ENCODE measurements at regions not wholly inside any gene's neighbourhood (a gene's known extent, or its start where the extent isn't known, plus 50 kb on each side); places are given as distances from the start of the nearest gene placed in this dataset.

DNA sequence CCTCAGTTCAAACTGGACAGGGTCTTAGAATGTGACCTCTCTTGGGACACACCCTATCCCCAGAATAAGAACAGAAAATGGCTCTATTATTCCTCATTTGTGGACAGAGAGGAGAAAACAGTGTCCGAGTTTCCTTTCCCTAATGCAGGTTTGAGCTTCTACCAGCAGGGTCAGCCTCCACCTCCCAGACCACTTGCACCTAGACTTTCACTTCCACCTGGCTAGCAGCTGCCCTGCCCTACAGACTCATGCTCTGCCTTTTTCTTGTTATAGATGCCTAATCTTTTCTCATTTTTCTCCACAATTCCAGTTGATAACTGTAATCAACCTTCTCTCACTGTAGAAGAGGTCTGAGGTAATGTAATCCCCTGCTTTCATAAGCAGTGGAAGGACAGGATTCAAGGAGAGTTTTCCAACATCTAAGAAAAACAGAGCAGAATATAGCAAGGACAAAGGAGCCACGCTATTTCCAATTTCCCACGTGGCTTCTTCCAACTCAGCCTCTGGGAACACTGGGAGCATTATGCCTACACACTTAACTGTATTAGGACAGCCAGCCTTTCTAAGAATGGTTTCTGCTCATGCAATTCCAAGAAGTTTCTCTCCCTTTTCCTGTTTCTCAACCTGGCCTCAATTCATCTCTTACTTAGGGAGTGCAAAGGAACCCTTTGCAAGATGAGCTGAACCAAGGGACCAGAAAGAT is 239.8 kb downstream of the BCL11A start:
- Mint-ChIP-seq H3K36me3 (no peaks in the 10 kb centered on the region), H3K4me1 (peaks cover 0 to 3% (median under 1%) of the 10 kb centered on the region in 4 donors), H3K4me3 (no peak overlapping the region), H3K27ac (no peak overlapping the region), H3K9me3 (peaks cover 0 to 7% (median 0%) of the 10 kb centered on the region in 8 donors), H3K27me3 (peaks cover 0 to 4% of the 10 kb centered on the region in 2 donors)
- no peaks in the 10 kb centered on the region for H3K36me3 ChIP-seq (ENCODE audit: insufficient read depth, low read length)
- H3K4me1 ChIP-seq (ENCODE audit: insufficient read depth, low read length), result no peaks in the 10 kb centered on the region
- ChIA-PET CTCF (ENCODE audit: partially characterized antibody) (no interaction called here), POLR2A (ENCODE audit: partially characterized antibody) (no interaction called here)
- no peak for DNase-seq
- intact Hi-C loops (cut with micrococcal nuclease), result no loop called here
- no peaks in the 10 kb centered on the region for H3K27me3 ChIP-seq (ENCODE audit: insufficient read depth, low read length)
- no peaks in the 10 kb centered on the region for H3K9me3 ChIP-seq (ENCODE audit: control insufficient read depth in 1 of 2, low read length in 2 of 2)
- H3K27ac ChIP-seq (ENCODE audit: low read depth, low read length), result no peak overlapping the region
- no peak overlapping the region for H3K4me3 ChIP-seq (ENCODE audit: low read length in 2 of 2)

DNA sequence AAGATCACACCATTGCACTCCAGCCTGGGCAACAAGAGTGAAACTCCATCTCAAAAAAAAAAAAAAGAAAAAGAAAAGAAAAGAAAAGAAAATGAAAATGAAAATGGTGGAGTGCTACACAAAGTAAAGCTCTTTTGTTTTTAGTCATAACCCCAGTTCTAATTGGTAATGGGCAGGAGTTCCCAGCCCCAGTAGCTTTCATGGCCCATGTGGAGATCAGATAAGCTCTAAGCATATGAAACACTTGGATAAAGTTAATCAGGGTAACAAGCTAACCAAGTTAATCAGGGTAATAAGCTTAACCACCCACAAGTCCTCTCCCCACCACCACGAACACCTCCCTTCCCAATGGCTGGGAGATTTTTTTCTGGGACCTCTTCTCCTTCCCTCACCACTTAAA is 240.8 kb downstream of the BCL11A start:
- ChIA-PET CTCF (ENCODE audit: partially characterized antibody) (no interaction called here), POLR2A (ENCODE audit: partially characterized antibody) (no interaction called here)
- H3K27ac Mint-ChIP-seq, result no peak overlapping the region
- Histone ChIP-seq H3K36me3 (ENCODE audit: insufficient read depth, low read length) (no peaks in the 10 kb centered on the region), H3K4me1 (ENCODE audit: insufficient read depth, low read length) (no peaks in the 10 kb centered on the region), H3K27me3 (ENCODE audit: insufficient read depth, low read length) (no peaks in the 10 kb centered on the region), H3K9me3 (ENCODE audit: control insufficient read depth in 1 of 2, low read length in 2 of 2) (no peaks in the 10 kb centered on the region), H3K27ac (ENCODE audit: low read depth, low read length) (no peak overlapping the region), H3K4me3 (ENCODE audit: low read length in 2 of 2) (no peak overlapping the region)
- peaks cover 0 to 9% (median 0%) of the 10 kb centered on the region in 8 donors for H3K9me3 Mint-ChIP-seq
- H3K27me3 Mint-ChIP-seq, result peaks cover 0 to 3% of the 10 kb centered on the region in 2 donors
- no peaks in the 10 kb centered on the region for H3K36me3 Mint-ChIP-seq
- DNase-seq, result no peak
- H3K4me1 Mint-ChIP-seq, result peaks cover 0 to 3% (median under 1%) of the 10 kb centered on the region in 4 donors
- intact Hi-C loops (cut with micrococcal nuclease), result no loop called here
- no peak overlapping the region for H3K4me3 Mint-ChIP-seq

DNA sequence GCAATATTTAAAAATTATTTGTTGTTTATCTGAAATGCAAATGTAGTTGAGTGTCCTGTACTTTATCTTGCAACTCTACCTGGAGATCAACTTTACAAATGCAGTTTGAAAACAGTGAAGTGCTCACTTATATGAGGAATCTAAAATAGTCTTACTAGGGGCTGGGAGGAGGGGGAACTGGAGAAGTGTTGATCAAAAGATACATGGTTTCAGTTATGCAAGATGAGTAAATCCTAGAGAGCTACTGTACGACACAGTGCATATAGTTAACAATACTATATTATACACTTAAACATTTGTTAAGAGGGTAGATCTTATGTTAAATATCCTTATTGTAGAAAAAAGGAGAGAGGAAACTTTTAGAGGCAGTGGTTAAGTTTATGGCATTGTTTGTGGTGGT is 241.9 kb downstream of the BCL11A start:
- Mint-ChIP-seq H3K4me1 (peaks cover 0 to 3% (median under 1%) of the 10 kb centered on the region in 4 donors), H3K9me3 (peaks cover 0 to 6% (median 0%) of the 10 kb centered on the region in 8 donors), H3K27me3 (peaks cover 2 to 4% of the 10 kb centered on the region in 2 donors), H3K27ac (no peak overlapping the region), H3K36me3 (no peaks in the 10 kb centered on the region), H3K4me3 (no peak overlapping the region)
- POLR2A ChIA-PET (ENCODE audit: partially characterized antibody), result no interaction called here
- Histone ChIP-seq H3K4me3 (ENCODE audit: low read length in 2 of 2) (no peak overlapping the region), H3K9me3 (ENCODE audit: control insufficient read depth in 1 of 2, low read length in 2 of 2) (no peaks in the 10 kb centered on the region), H3K27ac (ENCODE audit: low read depth, low read length) (no peak overlapping the region), H3K36me3 (ENCODE audit: insufficient read depth, low read length) (no peaks in the 10 kb centered on the region), H3K27me3 (ENCODE audit: insufficient read depth, low read length) (no peaks in the 10 kb centered on the region), H3K4me1 (ENCODE audit: insufficient read depth, low read length) (no peaks in the 10 kb centered on the region)
- CTCF ChIA-PET (ENCODE audit: partially characterized antibody), result no interaction called here
- no peak for DNase-seq
- intact Hi-C loops (cut with micrococcal nuclease), result no loop called here

DNA sequence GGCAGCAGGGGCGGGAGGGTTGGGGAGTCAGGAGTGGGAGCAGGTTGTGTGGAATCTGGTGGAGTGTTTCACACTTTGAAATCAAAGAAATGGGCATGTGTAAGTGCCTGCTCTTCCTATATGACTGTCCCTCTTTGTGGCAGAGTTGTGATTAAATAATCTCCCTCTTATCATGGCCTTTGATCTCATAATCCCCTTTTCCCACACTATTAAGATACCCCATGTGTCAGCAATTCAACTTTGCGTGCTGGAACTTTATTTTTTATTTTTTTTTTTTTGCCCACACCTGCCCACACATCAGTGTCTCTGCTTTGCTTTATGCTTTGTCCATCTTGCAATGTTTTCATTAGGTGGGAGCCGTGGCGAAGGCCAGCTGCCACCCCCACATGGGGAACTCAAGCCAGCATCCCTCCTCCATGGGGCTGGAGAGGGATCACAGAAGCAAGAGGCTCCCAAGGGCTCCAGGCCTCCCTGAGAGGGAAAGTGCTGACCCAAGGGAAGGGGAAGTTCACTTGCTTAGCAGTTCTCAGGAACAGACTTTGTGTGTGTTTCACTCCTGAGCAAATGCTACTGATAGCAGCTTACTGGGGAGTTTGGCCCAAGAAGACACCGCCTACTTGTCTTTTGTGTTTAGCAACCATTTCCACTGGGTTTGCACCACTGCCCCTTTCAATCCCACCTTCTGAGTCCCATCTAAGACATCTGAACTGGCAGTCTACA is 243.4 kb downstream of the BCL11A start:
- Histone ChIP-seq H3K9me3 (ENCODE audit: control insufficient read depth in 1 of 2, low read length in 2 of 2) (no peaks in the 10 kb centered on the region), H3K27ac (ENCODE audit: low read depth, low read length) (no peak overlapping the region), H3K27me3 (ENCODE audit: insufficient read depth, low read length) (no peaks in the 10 kb centered on the region), H3K36me3 (ENCODE audit: insufficient read depth, low read length) (no peaks in the 10 kb centered on the region), H3K4me3 (ENCODE audit: low read length in 2 of 2) (no peak overlapping the region), H3K4me1 (ENCODE audit: insufficient read depth, low read length) (no peaks in the 10 kb centered on the region)
- DNase-seq, result no peak
- Mint-ChIP-seq H3K27me3 (peaks cover 3 to 4% of the 10 kb centered on the region in 2 donors), H3K9me3 (peaks cover 0 to 6% (median 0%) of the 10 kb centered on the region in 8 donors), H3K36me3 (no peaks in the 10 kb centered on the region), H3K4me1 (peaks cover 0 to 3% (median under 1%) of the 10 kb centered on the region in 4 donors), H3K27ac (no peak overlapping the region), H3K4me3 (no peak overlapping the region)
- intact Hi-C loops (cut with micrococcal nuclease), result no loop called here
- POLR2A ChIA-PET (ENCODE audit: partially characterized antibody), result no interaction called here
- CTCF ChIA-PET (ENCODE audit: partially characterized antibody), result no interaction called here

DNA sequence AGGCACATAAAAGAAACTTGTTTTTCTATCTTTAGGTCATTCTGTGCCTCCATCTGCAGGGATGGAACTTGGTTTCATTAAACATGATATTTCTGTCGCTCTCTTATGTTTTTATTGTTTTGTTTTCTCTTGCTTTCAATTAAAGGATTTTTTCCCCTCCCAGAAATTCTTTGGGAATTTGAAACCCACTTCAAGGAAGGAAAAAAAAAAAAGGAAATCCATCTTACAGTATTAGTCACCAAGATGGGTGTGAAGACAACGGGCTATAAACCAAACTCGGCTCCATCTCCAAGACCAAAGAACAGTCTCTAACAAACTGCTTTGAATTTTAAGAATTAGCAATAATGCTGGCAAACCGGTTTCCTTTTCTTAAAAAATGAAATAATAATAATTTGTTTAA is 244.1 kb downstream of the BCL11A start:
- H3K4me1 ChIP-seq (ENCODE audit: insufficient read depth, low read length), result no peaks in the 10 kb centered on the region
- POLR2A ChIA-PET (ENCODE audit: partially characterized antibody), result no interaction called here
- Mint-ChIP-seq H3K9me3 (peaks cover 0 to 6% (median 0%) of the 10 kb centered on the region in 8 donors), H3K27ac (no peak overlapping the region), H3K27me3 (peaks cover 3 to 4% of the 10 kb centered on the region in 2 donors), H3K36me3 (no peaks in the 10 kb centered on the region), H3K4me3 (no peak overlapping the region), H3K4me1 (peaks cover 0 to 3% (median under 1%) of the 10 kb centered on the region in 4 donors)
- DNase-seq, result no peak
- no peak overlapping the region for H3K27ac ChIP-seq (ENCODE audit: low read depth, low read length)
- no peaks in the 10 kb centered on the region for H3K36me3 ChIP-seq (ENCODE audit: insufficient read depth, low read length)
- no peaks in the 10 kb centered on the region for H3K9me3 ChIP-seq (ENCODE audit: control insufficient read depth in 1 of 2, low read length in 2 of 2)
- intact Hi-C loops (cut with micrococcal nuclease), result no loop called here
- H3K4me3 ChIP-seq (ENCODE audit: low read length in 2 of 2), result no peak overlapping the region
- H3K27me3 ChIP-seq (ENCODE audit: insufficient read depth, low read length), result no peaks in the 10 kb centered on the region
- CTCF ChIA-PET (ENCODE audit: partially characterized antibody), result no interaction called here

DNA sequence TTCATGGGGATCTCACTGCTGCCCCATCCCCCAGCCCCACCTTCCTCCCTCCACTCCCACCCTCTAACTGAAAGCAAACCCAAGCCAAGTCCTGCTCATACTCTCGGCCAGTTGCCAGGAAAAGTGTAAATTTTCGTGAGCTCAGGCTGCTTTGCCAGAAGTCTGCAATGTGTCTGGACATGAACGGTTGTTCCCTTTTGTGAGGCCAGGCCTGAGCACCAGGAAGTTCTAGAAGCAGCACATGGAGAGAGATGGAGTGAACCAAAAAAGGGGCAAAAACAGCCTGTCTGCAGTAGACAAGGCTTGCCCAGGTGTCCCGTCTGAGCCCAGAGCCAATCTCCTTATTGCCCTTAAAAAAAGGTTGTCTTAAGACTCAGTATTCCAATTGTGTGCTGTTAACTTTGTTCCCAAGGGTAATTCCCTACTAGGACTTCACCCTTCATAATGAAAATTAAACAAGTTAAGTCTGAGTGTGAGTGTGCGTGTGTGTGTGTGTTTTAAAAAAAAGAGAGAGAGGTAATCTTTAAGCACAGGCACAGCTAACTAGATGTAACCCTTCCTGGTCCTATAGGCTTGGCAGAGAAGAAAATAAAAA is 247.1 kb downstream of the BCL11A start:
- H3K4me1 ChIP-seq (ENCODE audit: insufficient read depth, low read length), result no peaks in the 10 kb centered on the region

DNA sequence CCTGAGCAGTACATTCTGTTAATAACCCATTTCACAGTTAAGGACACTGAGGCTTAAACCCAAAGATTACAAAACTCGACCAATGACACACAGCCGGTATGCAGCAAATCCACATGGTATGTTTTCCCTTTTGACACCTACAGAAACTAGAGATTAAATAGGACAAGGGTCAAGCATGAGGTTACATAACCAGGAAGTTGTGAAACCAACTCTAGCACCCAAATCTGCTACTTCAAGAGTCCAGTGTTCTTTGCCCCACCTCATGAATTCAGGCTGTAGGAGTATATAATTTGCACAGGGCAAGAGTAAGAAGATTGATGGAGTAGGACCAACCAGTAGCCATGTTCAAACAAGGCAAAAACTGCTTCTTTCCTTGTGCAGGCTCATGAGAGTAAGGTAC is 249.8 kb downstream of the BCL11A start:
- no peak for DNase-seq
- CTCF ChIA-PET (ENCODE audit: partially characterized antibody), result no interaction called here
- Histone ChIP-seq H3K4me3 (ENCODE audit: low read length in 2 of 2) (no peak overlapping the region), H3K36me3 (ENCODE audit: insufficient read depth, low read length) (no peaks in the 10 kb centered on the region), H3K4me1 (ENCODE audit: insufficient read depth, low read length) (no peaks in the 10 kb centered on the region), H3K27me3 (ENCODE audit: insufficient read depth, low read length) (no peaks in the 10 kb centered on the region), H3K27ac (ENCODE audit: low read depth, low read length) (no peak overlapping the region), H3K9me3 (ENCODE audit: control insufficient read depth in 1 of 2, low read length in 2 of 2) (no peaks in the 10 kb centered on the region)
- Mint-ChIP-seq H3K4me3 (no peak overlapping the region), H3K27ac (no peak overlapping the region), H3K4me1 (no peaks in the 10 kb centered on the region), H3K27me3 (peaks cover 4 to 7% of the 10 kb centered on the region in 2 donors), H3K9me3 (peaks cover 0 to 2% (median 0%) of the 10 kb centered on the region in 8 donors), H3K36me3 (no peaks in the 10 kb centered on the region)
- intact Hi-C loops (cut with micrococcal nuclease), result no loop called here
- POLR2A ChIA-PET (ENCODE audit: partially characterized antibody), result no interaction called here

More for the DNA sequence above, 247.1 kb downstream of the BCL11A start:
- DNase-seq, result no peak
- intact Hi-C loops (cut with micrococcal nuclease), result no loop called here
- Histone ChIP-seq H3K9me3 (ENCODE audit: control insufficient read depth in 1 of 2, low read length in 2 of 2) (no peaks in the 10 kb centered on the region), H3K36me3 (ENCODE audit: insufficient read depth, low read length) (no peaks in the 10 kb centered on the region), H3K27ac (ENCODE audit: low read depth, low read length) (no peak overlapping the region), H3K4me3 (ENCODE audit: low read length in 2 of 2) (no peak overlapping the region), H3K27me3 (ENCODE audit: insufficient read depth, low read length) (no peaks in the 10 kb centered on the region)
- Mint-ChIP-seq H3K4me3 (no peak overlapping the region), H3K9me3 (peaks cover 0 to 4% (median 0%) of the 10 kb centered on the region in 8 donors), H3K27me3 (peaks cover 4 to 7% of the 10 kb centered on the region in 2 donors), H3K36me3 (no peaks in the 10 kb centered on the region), H3K27ac (no peak overlapping the region), H3K4me1 (no peaks in the 10 kb centered on the region)
- ChIA-PET POLR2A (ENCODE audit: partially characterized antibody) (no interaction called here), CTCF (ENCODE audit: partially characterized antibody) (no interaction called here)
